ENCODE measurements at regions not wholly inside any gene's neighbourhood (a gene's known extent, or its start where the extent isn't known, plus 50 kb on each side); places are given as distances from the start of the nearest gene placed in this dataset.

DNA sequence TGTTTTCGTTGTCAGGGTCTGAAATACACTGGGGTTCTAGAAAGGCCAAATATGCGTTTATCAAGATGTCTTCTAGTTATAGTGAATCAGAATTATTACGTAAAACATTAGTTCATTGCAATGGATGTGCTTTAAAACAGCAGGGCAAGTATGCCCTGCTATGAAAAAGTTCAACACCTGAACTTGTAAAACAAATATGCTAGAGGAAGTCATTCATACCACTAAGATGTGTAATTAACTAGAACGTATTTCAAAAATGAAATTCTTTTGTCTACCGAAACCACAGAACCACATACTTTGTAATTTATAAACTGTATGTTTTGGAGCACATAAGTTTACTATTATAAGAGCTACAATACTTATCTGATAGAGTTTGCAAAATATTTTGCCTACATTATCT is 266.2 kb downstream of the KCTD12 start:
- TF ChIP-seq, protein P1, sequence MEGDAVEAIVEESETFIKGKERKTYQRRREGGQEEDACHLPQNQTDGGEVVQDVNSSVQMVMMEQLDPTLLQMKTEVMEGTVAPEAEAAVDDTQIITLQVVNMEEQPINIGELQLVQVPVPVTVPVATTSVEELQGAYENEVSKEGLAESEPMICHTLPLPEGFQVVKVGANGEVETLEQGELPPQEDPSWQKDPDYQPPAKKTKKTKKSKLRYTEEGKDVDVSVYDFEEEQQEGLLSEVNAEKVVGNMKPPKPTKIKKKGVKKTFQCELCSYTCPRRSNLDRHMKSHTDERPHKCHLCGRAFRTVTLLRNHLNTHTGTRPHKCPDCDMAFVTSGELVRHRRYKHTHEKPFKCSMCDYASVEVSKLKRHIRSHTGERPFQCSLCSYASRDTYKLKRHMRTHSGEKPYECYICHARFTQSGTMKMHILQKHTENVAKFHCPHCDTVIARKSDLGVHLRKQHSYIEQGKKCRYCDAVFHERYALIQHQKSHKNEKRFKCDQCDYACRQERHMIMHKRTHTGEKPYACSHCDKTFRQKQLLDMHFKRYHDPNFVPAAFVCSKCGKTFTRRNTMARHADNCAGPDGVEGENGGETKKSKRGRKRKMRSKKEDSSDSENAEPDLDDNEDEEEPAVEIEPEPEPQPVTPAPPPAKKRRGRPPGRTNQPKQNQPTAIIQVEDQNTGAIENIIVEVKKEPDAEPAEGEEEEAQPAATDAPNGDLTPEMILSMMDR (IDR thresholded peaks at IDR 0.05; ENCODE audit: low read depth, low read length) = no peak
- no peak for TF ChIP-seq EZH2phosphoT487 (IDR thresholded peaks at IDR 0.05; ENCODE audit: low read depth)
